Esophagus muscularis mucosa (tissue), 4 donors: ENCODE measurements at regions not wholly inside any gene's neighbourhood (a gene's known extent, or its start where the extent isn't known, plus 50 kb on each side); places are given as distances from the start of the nearest gene placed in this dataset.

Source experiments
- DNase-seq: peaks from one replicate; pipeline ENCODE4 v3.0.0-alpha.2; 2017; ENCODE audit errors: extremely low spot score
- H3K27ac ChIP-seq, 4 donors: fragments of 200-600 bp; sonication (generic); replicated peaks in 1 of 4; 1 replicate in 3 of 4; 2 replicates in 1 of 4; pipeline ENCODE4 v1.5.1; 2016 to 2019; ENCODE audit warnings: mild to moderate bottlenecking in 1 of 4
- H3K27me3 ChIP-seq, 4 donors: fragments of 200-600 bp; sonication (generic); one replicate each; pipeline versions ENCODE4 v1.5.1 to v1.6.0; 2016 to 2019
- H3K36me3 ChIP-seq, 4 donors: fragments of 200-600 bp; sonication (generic); one replicate each; pipeline ENCODE4 v1.5.1; 2016 to 2019
- H3K4me1 ChIP-seq, 4 donors: fragments of 200-600 bp; sonication (generic); one replicate each; pipeline ENCODE4 v1.5.1; 2016 to 2019
- H3K4me3 ChIP-seq, 4 donors: fragments of 200-600 bp; sonication (generic); 1 replicate in 2 of 4; 2 replicates in 2 of 4; pipeline ENCODE4 v1.5.1; 2016 to 2019; ENCODE audit warnings: mild to moderate bottlenecking in 4 of 4, moderate library complexity in 1 of 4
- H3K9me3 ChIP-seq, 4 donors: fragments of 200-600 bp; sonication (generic); 1 replicate in 3 of 4; 2 replicates in 1 of 4; pipeline ENCODE4 v1.5.1; 2016 to 2019
- EP300 ChIP-seq: sonication (generic); formaldehyde crosslinking; IDR thresholded peaks from one replicate; pipeline ENCODE4 v1.6.1; 2017; ENCODE audit warnings: antibody characterized with exemption
- POLR2A ChIP-seq: fragments of 450-650 bp; IDR thresholded peaks from one replicate; pipeline ENCODE4 v1.6.1; 2017; ENCODE audit warnings: antibody characterized with exemption, moderate library complexity, mild to moderate bottlenecking, low read depth
- POLR2AphosphoS5 ChIP-seq, 2 donors: sonication (generic); formaldehyde crosslinking; IDR thresholded peaks; one replicate each; pipeline ENCODE4 v1.6.1; 2017; ENCODE audit warnings: antibody characterized with exemption in 2 of 2
- WGBS: methylation state at CpG from one replicate; pipeline ENCODE4 v1.1.5; 2018; 5-methylcytosine and 5-hydroxymethylcytosine counted together
- intact Hi-C: fragments of 100-400 bp; cut with DNase I; formaldehyde crosslinking; loops from one replicate; pipeline ENCODE4 v1.15.1; 2023
- TF ChIP-seq, protein P1 (sequence below), 3 experiments: fragments of 200-600 bp in 2 of 3; fragments of 450-650 bp in 1 of 3; sonication (generic) in 2 of 3; IDR thresholded peaks; one replicate each; pipeline ENCODE4 v1.5.1; 2017 to 2019; ENCODE audit warnings: antibody characterized with exemption in 3 of 3, mild to moderate bottlenecking in 2 of 3, moderate library complexity in 1 of 3

DNA sequence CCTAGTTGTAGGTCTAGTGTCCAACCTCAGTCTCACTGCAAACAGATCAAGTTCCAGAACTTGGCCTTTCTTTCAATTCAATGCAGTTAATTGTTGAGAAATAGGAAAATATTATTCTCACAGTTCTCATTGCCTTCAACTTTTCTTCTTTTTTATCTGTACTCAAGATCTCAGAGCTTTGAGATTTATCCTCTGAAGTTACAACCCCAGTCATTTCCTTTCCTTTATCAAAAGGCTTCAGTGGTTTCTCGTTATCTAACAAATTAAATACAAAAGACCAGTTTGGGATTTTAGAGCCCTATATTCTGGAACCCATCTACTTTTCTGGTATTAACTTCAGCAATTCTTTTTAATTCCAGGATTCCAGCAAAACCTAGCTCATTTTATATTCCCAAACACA is 130.2 kb downstream of the TMA16 start:
- 82% methylated on average over 1 of the region's 1 CpG for WGBS
- intact Hi-C loops, result no loop called here
- no peak overlapping the region for H3K4me3 ChIP-seq

DNA sequence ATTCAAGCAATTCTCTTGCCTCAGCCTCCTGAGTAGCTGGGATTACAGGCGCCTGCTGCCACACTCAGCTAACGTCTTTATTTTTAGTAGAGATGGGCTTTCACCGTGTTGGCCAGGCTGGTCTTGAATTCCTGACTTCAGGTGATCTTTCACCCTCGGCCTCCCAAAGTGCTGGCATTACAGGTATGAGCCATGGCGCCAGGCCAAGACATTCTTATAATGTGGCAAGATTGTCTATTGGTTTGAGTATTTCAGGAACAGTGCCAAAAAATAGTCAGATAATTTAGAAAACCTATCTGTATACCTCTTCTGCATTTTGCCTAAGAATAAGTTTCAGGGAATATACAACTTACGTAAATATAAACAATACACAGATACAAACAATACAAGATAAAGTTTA is 136.8 kb downstream of the TMA16 start:
- Histone ChIP-seq H3K4me1 (no peaks in the 10 kb centered on the region), H3K27ac (no peak overlapping the region), H3K27me3 (no peaks in the 10 kb centered on the region), H3K9me3 (no peaks in the 10 kb centered on the region), H3K36me3 (no peaks in the 10 kb centered on the region), H3K4me3 (no peak overlapping the region)
- TF ChIP-seq POLR2AphosphoS5 (IDR thresholded peaks at IDR 0.05), result no peak
- TF ChIP-seq POLR2A, result no peak
- no peak for TF ChIP-seq EP300
- TF ChIP-seq, protein P1, sequence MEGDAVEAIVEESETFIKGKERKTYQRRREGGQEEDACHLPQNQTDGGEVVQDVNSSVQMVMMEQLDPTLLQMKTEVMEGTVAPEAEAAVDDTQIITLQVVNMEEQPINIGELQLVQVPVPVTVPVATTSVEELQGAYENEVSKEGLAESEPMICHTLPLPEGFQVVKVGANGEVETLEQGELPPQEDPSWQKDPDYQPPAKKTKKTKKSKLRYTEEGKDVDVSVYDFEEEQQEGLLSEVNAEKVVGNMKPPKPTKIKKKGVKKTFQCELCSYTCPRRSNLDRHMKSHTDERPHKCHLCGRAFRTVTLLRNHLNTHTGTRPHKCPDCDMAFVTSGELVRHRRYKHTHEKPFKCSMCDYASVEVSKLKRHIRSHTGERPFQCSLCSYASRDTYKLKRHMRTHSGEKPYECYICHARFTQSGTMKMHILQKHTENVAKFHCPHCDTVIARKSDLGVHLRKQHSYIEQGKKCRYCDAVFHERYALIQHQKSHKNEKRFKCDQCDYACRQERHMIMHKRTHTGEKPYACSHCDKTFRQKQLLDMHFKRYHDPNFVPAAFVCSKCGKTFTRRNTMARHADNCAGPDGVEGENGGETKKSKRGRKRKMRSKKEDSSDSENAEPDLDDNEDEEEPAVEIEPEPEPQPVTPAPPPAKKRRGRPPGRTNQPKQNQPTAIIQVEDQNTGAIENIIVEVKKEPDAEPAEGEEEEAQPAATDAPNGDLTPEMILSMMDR (IDR thresholded peaks at IDR 0.05), result no peak
- DNase-seq, result no peak
- WGBS, result 93% methylated on average over 6 of the region's 6 CpGs
- intact Hi-C loops, result no loop called here

More for the DNA sequence above, 130.2 kb downstream of the TMA16 start:
- Histone ChIP-seq H3K4me1 (no peaks in the 10 kb centered on the region), H3K36me3 (no peaks in the 10 kb centered on the region), H3K27me3 (no peaks in the 10 kb centered on the region), H3K9me3 (no peaks in the 10 kb centered on the region), H3K27ac (no peak overlapping the region)
- no peak for TF ChIP-seq POLR2A
- TF ChIP-seq, protein P1 (IDR thresholded peaks at IDR 0.05), result no peak
- no peak for TF ChIP-seq POLR2AphosphoS5 (IDR thresholded peaks at IDR 0.05)
- no peak for TF ChIP-seq EP300
- no peak for DNase-seq

DNA sequence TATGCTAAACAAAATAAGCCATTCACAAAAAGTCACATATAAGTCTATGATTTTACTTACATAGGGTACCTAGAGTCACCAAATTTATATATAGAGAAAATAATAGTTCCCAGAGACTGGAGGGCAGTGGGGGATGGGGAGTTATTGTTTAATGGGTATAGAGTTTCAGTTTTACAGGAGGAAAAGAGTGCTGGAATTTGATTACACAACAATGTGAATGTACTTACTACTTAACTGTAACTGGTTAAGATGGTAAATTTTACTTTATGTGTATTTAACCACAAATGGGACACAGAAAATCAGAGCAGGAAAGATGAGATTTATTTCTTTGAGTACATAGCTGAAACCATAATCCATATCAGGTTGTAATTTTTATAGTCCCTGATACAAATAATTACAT is 144.4 kb downstream of the TMA16 start:
- H3K27me3 ChIP-seq, result no peaks in the 10 kb centered on the region
- intact Hi-C loops, result no loop called here
- TF ChIP-seq, protein P1 (IDR thresholded peaks at IDR 0.05), result no peak
- no peak for TF ChIP-seq EP300
- no peak for TF ChIP-seq POLR2AphosphoS5 (IDR thresholded peaks at IDR 0.05)
- TF ChIP-seq POLR2A, result no peak
- H3K9me3 ChIP-seq, result no peaks in the 10 kb centered on the region
- no peak overlapping the region for H3K4me3 ChIP-seq
- H3K4me1 ChIP-seq, result no peaks in the 10 kb centered on the region
- no peaks in the 10 kb centered on the region for H3K36me3 ChIP-seq
- H3K27ac ChIP-seq, result no peak overlapping the region
- DNase-seq, result no peak

DNA sequence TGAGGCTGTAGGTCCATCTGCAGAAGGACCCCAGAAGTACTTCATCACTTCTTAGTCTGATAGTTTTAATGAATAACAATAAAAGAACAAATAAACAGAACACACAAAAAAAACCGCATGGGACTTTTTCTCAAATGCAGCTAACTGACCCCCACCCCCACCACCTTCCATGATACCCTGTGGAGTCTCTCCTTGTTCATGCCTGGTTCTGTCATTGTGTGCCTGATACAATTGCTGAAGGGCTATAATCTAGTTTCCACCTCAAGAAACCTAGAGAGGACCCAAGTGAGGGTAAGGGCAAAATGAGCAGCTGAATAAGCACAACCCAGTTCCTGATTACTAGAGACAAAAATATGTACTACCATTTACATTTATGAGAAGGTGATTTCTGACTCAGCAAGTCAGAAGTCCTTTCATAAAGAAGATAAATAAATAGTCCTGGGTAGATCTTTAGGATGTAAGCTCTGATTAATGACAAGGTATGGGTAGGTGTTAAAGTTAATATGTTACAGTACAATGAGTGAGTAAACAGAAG is 155.1 kb downstream of the TMA16 start:
- no peak for TF ChIP-seq EP300
- TF ChIP-seq, protein P1 (IDR thresholded peaks at IDR 0.05), result no peak
- TF ChIP-seq POLR2A, result no peak
- TF ChIP-seq POLR2AphosphoS5 (IDR thresholded peaks at IDR 0.05), result no peak
- Histone ChIP-seq H3K36me3 (no peaks in the 10 kb centered on the region), H3K27me3 (no peaks in the 10 kb centered on the region), H3K9me3 (peaks cover 0 to 15% (median 12%) of the 10 kb centered on the region in 4 donors), H3K27ac (no peak overlapping the region), H3K4me3 (no peak overlapping the region), H3K4me1 (no peaks in the 10 kb centered on the region)
- no peak for DNase-seq
- intact Hi-C loops, result no loop called here
- 79% methylated on average over 1 of the region's 1 CpG for WGBS

DNA sequence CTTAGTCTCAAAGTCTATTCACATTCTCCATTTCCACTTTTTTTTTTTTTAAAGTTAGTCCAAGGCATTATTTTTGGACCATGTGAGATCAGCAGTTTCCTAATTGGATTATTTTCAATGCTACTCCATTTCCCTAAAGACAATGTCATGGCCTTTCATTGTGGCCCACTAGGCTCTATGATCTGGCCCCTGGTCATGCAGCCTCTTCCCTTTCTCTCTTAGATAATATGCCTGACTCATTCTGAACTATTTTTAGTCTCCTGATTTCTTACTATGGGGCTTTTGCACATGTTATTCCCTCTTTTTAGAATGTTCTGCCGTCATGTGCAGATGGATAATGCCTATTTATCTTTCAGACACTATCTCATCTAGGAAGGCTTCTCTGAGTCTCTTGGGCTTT is 157.3 kb downstream of the TMA16 start:
- no peak for TF ChIP-seq EP300
- TF ChIP-seq, protein P1 (IDR thresholded peaks at IDR 0.05), result no peak
- TF ChIP-seq POLR2A, result no peak
- TF ChIP-seq POLR2AphosphoS5 (IDR thresholded peaks at IDR 0.05), result no peak
- H3K4me1 ChIP-seq, result no peaks in the 10 kb centered on the region
- no peaks in the 10 kb centered on the region for H3K36me3 ChIP-seq
- intact Hi-C loops, result no loop called here
- peaks cover 0 to 1% (median under 1%) of the 10 kb centered on the region in 4 donors for H3K9me3 ChIP-seq
- no peak for DNase-seq
- no peaks in the 10 kb centered on the region for H3K27me3 ChIP-seq
- no peak overlapping the region for H3K4me3 ChIP-seq
- no peak overlapping the region for H3K27ac ChIP-seq
- 72% methylated on average over 1 of the region's 1 CpG for WGBS
